ENCODE measurements at regions not wholly inside any gene's neighbourhood (a gene's known extent, or its start where the extent isn't known, plus 50 kb on each side); places are given as distances from the start of the nearest gene placed in this dataset.

GRCh38 chr4:18844726-18845125 is 823.2 kb upstream of the LCORL start:
- TF ChIP-seq CTCF (IDR thresholded peaks at IDR 0.05) (no peak), POLR2A (IDR thresholded peaks at IDR 0.05) (no peak)
